H9 (cell line): ENCODE measurements at regions not wholly inside any gene's neighbourhood (a gene's known extent, or its start where the extent isn't known, plus 50 kb on each side); places are given as distances from the start of the nearest gene placed in this dataset.

Experiments
- DNase-seq: peaks from one replicate; pipeline ENCODE4 v3.0.0-alpha.2; 2017
- H2AFZ ChIP-seq: one replicate; pipeline ENCODE4 v1.6.1; 2013; ENCODE audit warnings: mild to moderate bottlenecking, low read length, control low read depth, moderate library complexity
- H2AK5ac ChIP-seq: 2 replicates; pipeline ENCODE4 v1.6.1; 2013; ENCODE audit warnings: low read length, control low read depth, mixed read lengths; ENCODE audit not compliant: insufficient read length
- H2BK120ac ChIP-seq: one replicate; pipeline ENCODE4 v1.6.1; 2013; ENCODE audit warnings: low read depth, mild to moderate bottlenecking, low read length, control low read depth, inconsistent platforms; ENCODE audit not compliant: poor library complexity, severe bottlenecking
- H2BK12ac ChIP-seq: 2 replicates; pipeline ENCODE4 v1.6.1; 2013; ENCODE audit warnings: low read length, control low read depth, mixed read lengths, low read depth; ENCODE audit not compliant: insufficient read length
- H2BK15ac ChIP-seq: 2 replicates; pipeline ENCODE4 v1.6.1; 2013; ENCODE audit warnings: low read depth, low read length, control low read depth
- H2BK20ac ChIP-seq: one replicate; pipeline ENCODE4 v1.6.1; 2013; ENCODE audit warnings: low read depth, mild to moderate bottlenecking, low read length, control low read depth, inconsistent platforms; ENCODE audit not compliant: poor library complexity, severe bottlenecking
- H2BK5ac ChIP-seq: 2 replicates; pipeline ENCODE4 v1.6.1; 2013; ENCODE audit warnings: low read length, control low read depth, mixed read lengths; ENCODE audit not compliant: insufficient read length
- H3K14ac ChIP-seq: 2 replicates; pipeline ENCODE4 v1.6.1; 2013; ENCODE audit warnings: low read length, control low read depth; ENCODE audit not compliant: insufficient read depth
- H3K18ac ChIP-seq: 2 replicates; pipeline ENCODE4 v1.6.1; 2013; ENCODE audit warnings: low read depth, mild to moderate bottlenecking, mixed read lengths, low read length, control low read depth; ENCODE audit not compliant: insufficient read length
- H3K23ac ChIP-seq: 2 replicates; pipeline ENCODE4 v1.6.1; 2013; ENCODE audit warnings: low read length, control low read depth, mixed read lengths, low read depth; ENCODE audit not compliant: insufficient read length
- H3K23me2 ChIP-seq: 2 replicates; pipeline ENCODE4 v1.6.1; 2013; ENCODE audit warnings: low read depth, mild to moderate bottlenecking, mixed read lengths, low read length, control low read depth; ENCODE audit not compliant: insufficient read length, poor library complexity, severe bottlenecking
- H3K27ac ChIP-seq: 2 replicates; pipeline ENCODE4 v1.5.1; 2013; ENCODE audit warnings: low read length, control low read depth, mixed read lengths, low read depth; ENCODE audit not compliant: insufficient read length
- H3K27me3 ChIP-seq: 2 replicates; pipeline ENCODE4 v1.6.1; 2013; ENCODE audit warnings: low read length, control low read depth, inconsistent platforms; ENCODE audit not compliant: insufficient read depth
- H3K4ac ChIP-seq: 2 replicates; pipeline ENCODE4 v1.6.1; 2013; ENCODE audit warnings: low read depth, mild to moderate bottlenecking, control low read depth, inconsistent platforms, low read length, moderate library complexity
- H3K4me1 ChIP-seq: 2 replicates; pipeline ENCODE4 v1.6.1; 2013; ENCODE audit warnings: low read length, control low read depth, inconsistent platforms; ENCODE audit not compliant: insufficient read depth
- H3K4me2 ChIP-seq: 2 replicates; pipeline ENCODE4 v1.6.1; 2013; ENCODE audit warnings: low read length, control low read depth, mixed read lengths; ENCODE audit not compliant: insufficient read length, insufficient read depth
- H3K56ac ChIP-seq: 2 replicates; pipeline ENCODE4 v1.6.1; 2013; ENCODE audit warnings: low read depth, mild to moderate bottlenecking, mixed read lengths, low read length, control low read depth; ENCODE audit not compliant: insufficient read length
- H3K79me1 ChIP-seq: 2 replicates; pipeline ENCODE4 v1.6.1; 2013; ENCODE audit warnings: low read depth, mild to moderate bottlenecking, moderate library complexity, low read length, control low read depth, inconsistent platforms; ENCODE audit not compliant: insufficient read depth, poor library complexity, severe bottlenecking
- H3K79me2 ChIP-seq: 2 replicates; pipeline ENCODE4 v1.6.1; 2013; ENCODE audit warnings: low read length, control low read depth, inconsistent platforms; ENCODE audit not compliant: insufficient read depth
- H3K9ac ChIP-seq: 2 replicates; pipeline ENCODE4 v1.6.1; 2013; ENCODE audit warnings: low read length, control low read depth, mixed read lengths; ENCODE audit not compliant: insufficient read length; ENCODE audit errors: extremely low read depth
- H3K9me3 ChIP-seq: one replicate; pipeline ENCODE4 v1.6.1; 2013; ENCODE audit warnings: low read depth, low read length, inconsistent platforms; ENCODE audit not compliant: control insufficient read depth
- H3T11ph ChIP-seq: one replicate; pipeline ENCODE4 v1.6.1; 2013; ENCODE audit warnings: mild to moderate bottlenecking, low read length, control low read depth, inconsistent platforms
- H4K20me1 ChIP-seq: one replicate; pipeline ENCODE4 v1.6.1; 2013; ENCODE audit not compliant: control insufficient read depth, insufficient read length, insufficient read depth
- H4K5ac ChIP-seq: 2 replicates; pipeline ENCODE4 v1.6.1; 2013; ENCODE audit warnings: low read depth, mild to moderate bottlenecking, mixed read lengths, low read length, control low read depth; ENCODE audit not compliant: insufficient read length
- H4K8ac ChIP-seq: replicated peaks from 2 replicates; pipeline ENCODE4 v1.6.1; 2013; ENCODE audit warnings: low read length, control low read depth, mixed read lengths, low read depth; ENCODE audit not compliant: insufficient read length
- H4K91ac ChIP-seq: 2 replicates; pipeline ENCODE4 v1.6.1; 2013; ENCODE audit warnings: low read depth, mild to moderate bottlenecking, moderate library complexity, mixed read lengths, low read length, control low read depth; ENCODE audit not compliant: insufficient read length
- H3K27ac Mint-ChIP-seq, 3 experiments: 2 replicates in 2 of 3; 3 replicates in 1 of 3; pipeline ENCODE4 v1.8.0; 2020 to 2021; ENCODE audit warnings: mixed read lengths in 3 of 3, mild to moderate bottlenecking in 1 of 3, moderate library complexity in 1 of 3
- H3K27me3 Mint-ChIP-seq: 2 replicates; pipeline ENCODE4 v1.8.0; 2021; ENCODE audit warnings: low read depth, mild to moderate bottlenecking, moderate library complexity, mixed read lengths
- H3K36me3 Mint-ChIP-seq, 3 experiments: 2 replicates in 2 of 3; 3 replicates in 1 of 3; pipeline ENCODE4 v1.8.0; 2020 to 2021; ENCODE audit warnings: low read depth in 3 of 3, mixed read lengths in 3 of 3; ENCODE audit not compliant: insufficient read depth in 1 of 3
- H3K4me1 Mint-ChIP-seq, 2 experiments: 2 replicates each; pipeline ENCODE4 v1.8.0; 2020; ENCODE audit warnings: mixed read lengths in 2 of 2
- H3K4me3 Mint-ChIP-seq, 2 experiments: 2 replicates in 1 of 2; 3 replicates in 1 of 2; pipeline ENCODE4 v1.8.0; 2020 to 2021; ENCODE audit warnings: mild to moderate bottlenecking in 2 of 2, mixed read lengths in 2 of 2, moderate library complexity in 1 of 2
- H3K9me3 Mint-ChIP-seq, 2 experiments: 2 replicates in 1 of 2; 3 replicates in 1 of 2; pipeline ENCODE4 v1.8.0; 2020; ENCODE audit warnings: mild to moderate bottlenecking in 2 of 2, mixed read lengths in 2 of 2, moderate library complexity in 1 of 2
- WGBS: extraction: QIAGEN DNeasy Blood & Tissue Kit; methylation state at CpG from one replicate; pipeline ENCODE4 v1.1.7; 2013; ENCODE audit warnings: missing lambda C conversion rate, low lambda C conversion rate, mixed read lengths; ENCODE audit not compliant: insufficient read length; ENCODE audit errors: extremely low coverage; 5-methylcytosine and 5-hydroxymethylcytosine counted together
- TF ChIP-seq, protein P1 (sequence below): fragments of 200-600 bp; sonication (generic); conservative IDR thresholded peaks from 3 replicates; pipeline ENCODE4 v1.8.0; 2021; ENCODE audit warnings: antibody characterized with exemption, mild to moderate bottlenecking

DNA sequence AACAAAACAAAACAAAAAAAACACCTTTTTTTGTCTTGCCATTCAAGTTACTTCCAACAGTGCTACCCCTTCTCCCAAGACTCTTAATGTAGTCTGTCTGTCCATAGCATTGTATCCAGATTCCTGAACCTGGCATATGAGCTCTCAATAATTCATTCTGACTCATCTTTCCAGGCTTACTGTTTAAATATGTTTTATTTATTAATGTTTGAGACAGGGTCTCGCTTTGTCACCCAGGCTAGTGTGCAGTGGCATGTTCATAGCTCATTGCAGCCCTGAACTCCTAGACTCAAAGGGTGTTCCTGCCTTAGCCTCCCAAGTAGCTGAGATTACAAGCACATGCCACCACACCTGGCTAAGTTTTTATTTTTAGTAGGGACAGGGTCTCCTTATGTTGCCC is 208.0 kb upstream of the DMRT1 start:
- Histone ChIP-seq H3K23me2 (no peaks in the 10 kb centered on the region), H3K79me1 (no peaks in the 10 kb centered on the region), H3K9ac (no peak overlapping the region), H3K9me3 (peaks cover 5% of the 10 kb centered on the region), H3T11ph (no peak overlapping the region), H2BK20ac (no peak overlapping the region), H4K20me1 (no peaks in the 10 kb centered on the region), H4K91ac (no peak overlapping the region), H3K4ac (no peak overlapping the region), H3K27ac (no peak overlapping the region), H2BK120ac (no peak overlapping the region), H3K23ac (no peak overlapping the region), H3K4me1 (no peaks in the 10 kb centered on the region), H2BK12ac (no peak overlapping the region), H4K5ac (no peak overlapping the region), H3K18ac (no peak overlapping the region), H4K8ac (no peak overlapping the region), H3K79me2 (no peaks in the 10 kb centered on the region), H3K4me2 (no peak overlapping the region), H2AFZ (no peak overlapping the region), H3K14ac (no peak overlapping the region), H3K27me3 (no peaks in the 10 kb centered on the region), H2AK5ac (no peak overlapping the region), H2BK5ac (no peak overlapping the region), H3K56ac (no peak overlapping the region), H2BK15ac (no peak overlapping the region)
- Mint-ChIP-seq H3K4me3 (no peak overlapping the region), H3K4me1 (peaks cover under 1 to 7% of the 10 kb centered on the region in 2 experiments; a peak in 2 of 4 replicates), H3K27me3 (no peaks in the 10 kb centered on the region), H3K27ac (no peak overlapping the region), H3K9me3 (peaks cover 8 to 17% of the 10 kb centered on the region in 2 experiments; a peak in 4 of 5 replicates), H3K36me3 (peaks cover 6 to 15% (median 12%) of the 10 kb centered on the region in 3 experiments; a peak in 6 of 7 replicates)
- DNase-seq = no peak
- WGBS = no CpG with 5 or more reads among the region's 1 CpG
- TF ChIP-seq, protein P1, sequence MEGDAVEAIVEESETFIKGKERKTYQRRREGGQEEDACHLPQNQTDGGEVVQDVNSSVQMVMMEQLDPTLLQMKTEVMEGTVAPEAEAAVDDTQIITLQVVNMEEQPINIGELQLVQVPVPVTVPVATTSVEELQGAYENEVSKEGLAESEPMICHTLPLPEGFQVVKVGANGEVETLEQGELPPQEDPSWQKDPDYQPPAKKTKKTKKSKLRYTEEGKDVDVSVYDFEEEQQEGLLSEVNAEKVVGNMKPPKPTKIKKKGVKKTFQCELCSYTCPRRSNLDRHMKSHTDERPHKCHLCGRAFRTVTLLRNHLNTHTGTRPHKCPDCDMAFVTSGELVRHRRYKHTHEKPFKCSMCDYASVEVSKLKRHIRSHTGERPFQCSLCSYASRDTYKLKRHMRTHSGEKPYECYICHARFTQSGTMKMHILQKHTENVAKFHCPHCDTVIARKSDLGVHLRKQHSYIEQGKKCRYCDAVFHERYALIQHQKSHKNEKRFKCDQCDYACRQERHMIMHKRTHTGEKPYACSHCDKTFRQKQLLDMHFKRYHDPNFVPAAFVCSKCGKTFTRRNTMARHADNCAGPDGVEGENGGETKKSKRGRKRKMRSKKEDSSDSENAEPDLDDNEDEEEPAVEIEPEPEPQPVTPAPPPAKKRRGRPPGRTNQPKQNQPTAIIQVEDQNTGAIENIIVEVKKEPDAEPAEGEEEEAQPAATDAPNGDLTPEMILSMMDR = no peak
